SK-N-SH (cell line): ENCODE measurements at regions not wholly inside any gene's neighbourhood (a gene's known extent, or its start where the extent isn't known, plus 50 kb on each side); places are given as distances from the start of the nearest gene placed in this dataset.

ENCODE experiments used
- EP300 ChIP-seq, 2 experiments: IDR thresholded peaks; 2 replicates each; pipeline versions ENCODE4 v1.4.0 to v1.6.1; 2012; ENCODE audit warnings: borderline replicate concordance in 1 of 2, low read depth in 1 of 2, low read length in 1 of 2
- EZH2phosphoT487 ChIP-seq: fragments of 200-600 bp; sonication (generic); IDR thresholded peaks from 2 replicates; pipeline ENCODE4 v1.6.1; 2017; ENCODE audit warnings: low read depth, mixed run types, mild to moderate bottlenecking, antibody characterized with exemption, moderate library complexity, borderline replicate concordance
- MXI1 ChIP-seq: IDR thresholded peaks from 2 replicates; pipeline ENCODE4 v1.6.1; 2012; ENCODE audit warnings: mild to moderate bottlenecking, low read depth, low read length, improper control_type of control experiment
- POLR2AphosphoS5 ChIP-seq: IDR thresholded peaks from 2 replicates; pipeline ENCODE4 v1.6.1; 2012; ENCODE audit warnings: low read depth, low read length
- RAD21 ChIP-seq: IDR thresholded peaks from 2 replicates; pipeline ENCODE4 v1.6.1; 2012; ENCODE audit warnings: mild to moderate bottlenecking, low read length
- SIN3A ChIP-seq: IDR thresholded peaks from 2 replicates; pipeline ENCODE4 v1.6.1; 2012; ENCODE audit warnings: low read depth, mild to moderate bottlenecking, low read length, moderate library complexity, borderline replicate concordance
- TCF12 ChIP-seq: IDR thresholded peaks from 2 replicates; pipeline ENCODE4 v1.4.0; 2012
- TEAD4 ChIP-seq: IDR thresholded peaks from 2 replicates; pipeline ENCODE4 v1.4.0; 2012; ENCODE audit warnings: mild to moderate bottlenecking, borderline replicate concordance; ENCODE audit not compliant: insufficient read depth
- USF1 ChIP-seq: IDR thresholded peaks from 2 replicates; pipeline ENCODE4 v1.4.0; 2012; ENCODE audit warnings: low read depth, borderline replicate concordance
- TF ChIP-seq, protein P1 (sequence below): fragments of 200-600 bp; sonication (generic); IDR thresholded peaks from 2 replicates; pipeline ENCODE4 v1.6.1; 2017; ENCODE audit warnings: antibody characterized with exemption, mild to moderate bottlenecking, moderate library complexity
- TF ChIP-seq, protein P2 (sequence below): IDR thresholded peaks from 2 replicates; pipeline ENCODE4 v1.4.0; 2012; ENCODE audit warnings: low read depth, borderline replicate concordance

- TF ChIP-seq, protein P1, sequence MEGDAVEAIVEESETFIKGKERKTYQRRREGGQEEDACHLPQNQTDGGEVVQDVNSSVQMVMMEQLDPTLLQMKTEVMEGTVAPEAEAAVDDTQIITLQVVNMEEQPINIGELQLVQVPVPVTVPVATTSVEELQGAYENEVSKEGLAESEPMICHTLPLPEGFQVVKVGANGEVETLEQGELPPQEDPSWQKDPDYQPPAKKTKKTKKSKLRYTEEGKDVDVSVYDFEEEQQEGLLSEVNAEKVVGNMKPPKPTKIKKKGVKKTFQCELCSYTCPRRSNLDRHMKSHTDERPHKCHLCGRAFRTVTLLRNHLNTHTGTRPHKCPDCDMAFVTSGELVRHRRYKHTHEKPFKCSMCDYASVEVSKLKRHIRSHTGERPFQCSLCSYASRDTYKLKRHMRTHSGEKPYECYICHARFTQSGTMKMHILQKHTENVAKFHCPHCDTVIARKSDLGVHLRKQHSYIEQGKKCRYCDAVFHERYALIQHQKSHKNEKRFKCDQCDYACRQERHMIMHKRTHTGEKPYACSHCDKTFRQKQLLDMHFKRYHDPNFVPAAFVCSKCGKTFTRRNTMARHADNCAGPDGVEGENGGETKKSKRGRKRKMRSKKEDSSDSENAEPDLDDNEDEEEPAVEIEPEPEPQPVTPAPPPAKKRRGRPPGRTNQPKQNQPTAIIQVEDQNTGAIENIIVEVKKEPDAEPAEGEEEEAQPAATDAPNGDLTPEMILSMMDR: no peak
- TF ChIP-seq POLR2AphosphoS5 (no peak), SIN3A (no peak), TCF12 (no peak), RAD21 (no peak), EZH2phosphoT487 (no peak), EP300 (IDR thresholded peaks at IDR 0.05; ENCODE audit: borderline replicate concordance in 1 of 2, low read depth in 1 of 2, low read length in 1 of 2) (no peak), MXI1 (no peak), USF1 (no peak), TEAD4 (no peak)
- TF ChIP-seq, protein P2, sequence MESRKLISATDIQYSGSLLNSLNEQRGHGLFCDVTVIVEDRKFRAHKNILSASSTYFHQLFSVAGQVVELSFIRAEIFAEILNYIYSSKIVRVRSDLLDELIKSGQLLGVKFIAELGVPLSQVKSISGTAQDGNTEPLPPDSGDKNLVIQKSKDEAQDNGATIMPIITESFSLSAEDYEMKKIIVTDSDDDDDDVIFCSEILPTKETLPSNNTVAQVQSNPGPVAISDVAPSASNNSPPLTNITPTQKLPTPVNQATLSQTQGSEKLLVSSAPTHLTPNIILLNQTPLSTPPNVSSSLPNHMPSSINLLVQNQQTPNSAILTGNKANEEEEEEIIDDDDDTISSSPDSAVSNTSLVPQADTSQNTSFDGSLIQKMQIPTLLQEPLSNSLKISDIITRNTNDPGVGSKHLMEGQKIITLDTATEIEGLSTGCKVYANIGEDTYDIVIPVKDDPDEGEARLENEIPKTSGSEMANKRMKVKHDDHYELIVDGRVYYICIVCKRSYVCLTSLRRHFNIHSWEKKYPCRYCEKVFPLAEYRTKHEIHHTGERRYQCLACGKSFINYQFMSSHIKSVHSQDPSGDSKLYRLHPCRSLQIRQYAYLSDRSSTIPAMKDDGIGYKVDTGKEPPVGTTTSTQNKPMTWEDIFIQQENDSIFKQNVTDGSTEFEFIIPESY: no peak
These were observed 220.6 kb upstream of the S100G start for GRCh38 chrX:16429406-16429805.
